HL-60 (cell line): ENCODE measurements at regions not wholly inside any gene's neighbourhood (a gene's known extent, or its start where the extent isn't known, plus 50 kb on each side); places are given as distances from the start of the nearest gene placed in this dataset.

ENCODE experiments used
- CTCF ChIP-seq: IDR thresholded peaks from one replicate; pipeline ENCODE4 v1.5.1; 2011; ENCODE audit warnings: low read length, control low read depth, inconsistent platforms; ENCODE audit not compliant: insufficient read depth
- GABPA ChIP-seq: IDR thresholded peaks from 2 replicates; pipeline ENCODE4 v1.6.1; 2012; ENCODE audit warnings: low read depth
- POLR2AphosphoS5 ChIP-seq: IDR thresholded peaks from 2 replicates; pipeline ENCODE4 v1.6.1; 2012; ENCODE audit warnings: low read depth

- TF ChIP-seq CTCF (no peak), GABPA (no peak), POLR2AphosphoS5 (no peak)
Measured at GRCh38 chr7:11272352-11272751, 298.7 kb downstream of the PHF14 start.
